GM12891 (cell line): ENCODE measurements at regions not wholly inside any gene's neighbourhood (a gene's known extent, or its start where the extent isn't known, plus 50 kb on each side); places are given as distances from the start of the nearest gene placed in this dataset.

Source experiments
- POLR2A ChIP-seq: IDR thresholded peaks from 2 replicates; pipeline ENCODE4 v1.6.1; 2011; ENCODE audit warnings: low read depth, low read length, control low read depth
- POLR2AphosphoS5 ChIP-seq: IDR thresholded peaks from 2 replicates; pipeline ENCODE4 v1.6.1; 2011; ENCODE audit warnings: low read depth, low read length, control low read depth
- TAF1 ChIP-seq: IDR thresholded peaks from 2 replicates; pipeline ENCODE4 v1.6.1; 2011; ENCODE audit warnings: low read depth, low read length, control low read depth

GRCh38 chr4:61086357-61086756, 113.8 kb upstream of the ADGRL3 start:
- TF ChIP-seq POLR2AphosphoS5 = no peak
- TF ChIP-seq POLR2A = no peak
- no peak for TF ChIP-seq TAF1
